ENCODE measurements at regions not wholly inside any gene's neighbourhood (a gene's known extent, or its start where the extent isn't known, plus 50 kb on each side); places are given as distances from the start of the nearest gene placed in this dataset.

GRCh38 chr11:116210663-116211062, 562.1 kb downstream of the BUD13 start:
- Mint-ChIP-seq H3K4me1 (ENCODE audit: unreplicated experiment) (peaks cover 10% of the 10 kb centered on the region), H3K27me3 (peaks cover 10% of the 10 kb centered on the region), H3K4me3 (no peak overlapping the region), H3K9me3 (no peaks in the 10 kb centered on the region), H3K27ac (no peak overlapping the region), H3K36me3 (no peaks in the 10 kb centered on the region)
- no peak for DNase-seq (ENCODE audit: extremely low spot score, unreplicated experiment)
- no peak for TF ChIP-seq CTCF (conservative IDR thresholded peaks at IDR 0.05)

DNA sequence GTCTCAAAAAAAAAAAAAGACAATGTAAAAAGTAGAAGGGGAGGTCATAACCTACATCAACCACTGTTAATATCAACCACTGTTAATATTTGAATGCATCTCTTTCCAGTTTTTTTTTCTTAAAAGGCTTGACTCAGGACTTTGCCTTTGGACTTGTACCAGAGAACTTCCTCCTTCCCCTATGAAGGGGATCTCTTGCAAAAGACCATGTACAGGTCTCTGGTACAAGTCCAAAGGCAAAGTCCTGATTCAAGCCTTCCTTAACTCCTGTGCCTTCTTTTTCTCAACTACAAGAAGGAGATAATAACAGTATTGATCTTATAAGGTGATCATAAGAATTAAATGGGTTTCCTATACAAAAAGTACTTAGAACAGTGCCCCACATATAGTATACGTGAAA, 563.5 kb downstream of the BUD13 start:
- no peak for TF ChIP-seq CTCF (conservative IDR thresholded peaks at IDR 0.05)
- Mint-ChIP-seq H3K27me3 (peaks cover 10% of the 10 kb centered on the region), H3K9me3 (no peaks in the 10 kb centered on the region), H3K36me3 (no peaks in the 10 kb centered on the region), H3K4me1 (ENCODE audit: unreplicated experiment) (peaks cover 10% of the 10 kb centered on the region), H3K27ac (no peak overlapping the region), H3K4me3 (no peak overlapping the region)
- DNase-seq (ENCODE audit: extremely low spot score, unreplicated experiment), result no peak

- Mint-ChIP-seq H3K9me3 (no peaks in the 10 kb centered on the region), H3K4me3 (no peak overlapping the region), H3K4me1 (ENCODE audit: unreplicated experiment) (peaks cover 19% of the 10 kb centered on the region), H3K36me3 (no peaks in the 10 kb centered on the region), H3K27me3 (peaks cover 14% of the 10 kb centered on the region), H3K27ac (peak overlapping the region; percentile 14)
- no peak for DNase-seq (ENCODE audit: extremely low spot score, unreplicated experiment)
- TF ChIP-seq CTCF (conservative IDR thresholded peaks at IDR 0.05), result no peak
These were observed 565.2 kb downstream of the BUD13 start for GRCh38 chr11:116207421-116208141.

- no peaks in the 10 kb centered on the region for H3K9me3 Mint-ChIP-seq
- peaks cover 13% of the 10 kb centered on the region for H3K27me3 Mint-ChIP-seq
- no peak for DNase-seq (ENCODE audit: extremely low spot score, unreplicated experiment)
- no peak for TF ChIP-seq CTCF (conservative IDR thresholded peaks at IDR 0.05)
- no peaks in the 10 kb centered on the region for H3K36me3 Mint-ChIP-seq
- H3K4me1 Mint-ChIP-seq (ENCODE audit: unreplicated experiment), result peaks cover 20% of the 10 kb centered on the region
- no peak overlapping the region for H3K4me3 Mint-ChIP-seq
- peak overlapping the region; percentile 14 for H3K27ac Mint-ChIP-seq
These were observed 565.8 kb downstream of the BUD13 start for GRCh38 chr11:116207019-116207418.

DNA sequence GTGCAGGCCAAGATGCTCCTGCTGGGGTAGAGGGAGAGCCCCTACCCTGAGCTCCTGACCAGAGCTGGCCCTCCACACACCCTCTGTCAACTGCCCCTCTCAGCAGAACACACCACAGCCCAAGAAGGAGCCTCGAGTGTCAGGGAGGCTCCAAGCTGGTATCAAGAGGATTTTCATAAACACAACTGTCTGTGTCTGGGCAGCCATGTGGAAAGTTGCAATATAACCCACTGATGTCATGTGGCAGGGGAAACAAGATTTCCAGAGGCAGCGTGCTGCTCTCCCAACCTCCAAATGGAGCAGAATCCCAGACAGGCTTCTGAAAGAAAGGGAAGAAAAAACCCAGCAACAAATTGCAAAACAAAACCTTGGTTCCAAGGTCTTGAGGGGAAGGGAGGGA, 569.9 kb downstream of the BUD13 start:
- H3K36me3 Mint-ChIP-seq, result no peaks in the 10 kb centered on the region
- no peaks in the 10 kb centered on the region for H3K9me3 Mint-ChIP-seq
- H3K27ac Mint-ChIP-seq, result no peak overlapping the region
- H3K4me3 Mint-ChIP-seq, result no peak overlapping the region
- DNase-seq (ENCODE audit: extremely low spot score, unreplicated experiment), result no peak
- TF ChIP-seq CTCF (conservative IDR thresholded peaks at IDR 0.05), result no peak
- H3K27me3 Mint-ChIP-seq, result peaks cover 13% of the 10 kb centered on the region
- H3K4me1 Mint-ChIP-seq (ENCODE audit: unreplicated experiment), result peaks cover 33% of the 10 kb centered on the region

Data from type B pancreatic cell (in vitro differentiated cells).